DMS 273 (cell line): ENCODE measurements at regions not wholly inside any gene's neighbourhood (a gene's known extent, or its start where the extent isn't known, plus 50 kb on each side); places are given as distances from the start of the nearest gene placed in this dataset.
"Not testable (repeated sequence)": the region's sequence is repeated elsewhere in the genome, so short reads cannot be mapped to it uniquely, and the experiment has no call there.

Experiments
- DNase-seq: peaks from one replicate; lab custom pipeline; 2025; ENCODE audit not compliant: unreplicated experiment; lab: John Stamatoyannopoulos, UW

GRCh38 chr16:9610727-9611126, 519.3 kb downstream of the HAPSTR1 start:
- DNase-seq = no peak

GRCh38 chr16:9612267-9612666, 520.8 kb downstream of the HAPSTR1 start:
- no peak for DNase-seq

- no peak for DNase-seq
These were observed 522.9 kb downstream of the HAPSTR1 start for GRCh38 chr16:9614389-9614788.

GRCh38 chr16:9622268-9622667, 530.8 kb downstream of the HAPSTR1 start:
- no peak for DNase-seq

GRCh38 chr16:9625122-9625521, 533.7 kb downstream of the HAPSTR1 start:
- DNase-seq = no peak

GRCh38 chr16:9627427-9627826, 536.0 kb downstream of the HAPSTR1 start:
- DNase-seq = no peak

- DNase-seq = no peak
These were observed 538.7 kb downstream of the HAPSTR1 start for GRCh38 chr16:9630119-9630518.

GRCh38 chr16:9630985-9631384, 539.5 kb downstream of the HAPSTR1 start:
- DNase-seq = no peak

- DNase-seq = no peak
These were observed 542.4 kb downstream of the HAPSTR1 start for GRCh38 chr16:9633844-9634243.

- not testable (repeated sequence) for DNase-seq
These were observed 543.8 kb downstream of the HAPSTR1 start for GRCh38 chr16:9635150-9635720.

- no peak for DNase-seq
These were observed 538.0 kb downstream of the GRIN2A start for GRCh38 chr16:9644258-9644657.

GRCh38 chr16:9645911-9646310, 536.3 kb downstream of the GRIN2A start:
- no peak for DNase-seq

GRCh38 chr16:9647981-9648701, 534.1 kb downstream of the GRIN2A start:
- DNase-seq = peak; percentile 50

GRCh38 chr16:9650284-9650683, 531.9 kb downstream of the GRIN2A start:
- no peak for DNase-seq

GRCh38 chr16:9655051-9655450, 527.2 kb downstream of the GRIN2A start:
- DNase-seq = no peak

GRCh38 chr16:9657641-9658040, 524.6 kb downstream of the GRIN2A start:
- peak; percentile 4 for DNase-seq

GRCh38 chr16:9658164-9658563, 524.1 kb downstream of the GRIN2A start:
- no peak for DNase-seq

- DNase-seq = no peak
These were observed 523.6 kb downstream of the GRIN2A start for GRCh38 chr16:9658586-9658985.

GRCh38 chr16:9660898-9661297, 521.3 kb downstream of the GRIN2A start:
- DNase-seq = no peak

GRCh38 chr16:9661336-9662017, 520.8 kb downstream of the GRIN2A start:
- DNase-seq = no peak

- DNase-seq = no peak
These were observed 518.6 kb downstream of the GRIN2A start for GRCh38 chr16:9663588-9663987.

GRCh38 chr16:9665851-9666271, 516.4 kb downstream of the GRIN2A start:
- DNase-seq = no peak
